ENCODE measurements at regions not wholly inside any gene's neighbourhood (a gene's known extent, or its start where the extent isn't known, plus 50 kb on each side); places are given as distances from the start of the nearest gene placed in this dataset.

GRCh38 chr6:68158256-68158655 is 476.8 kb upstream of the ADGRB3 start (continued):
- TF ChIP-seq FOXK2 (IDR thresholded peaks at IDR 0.05): no peak
- TF ChIP-seq, protein P1, sequence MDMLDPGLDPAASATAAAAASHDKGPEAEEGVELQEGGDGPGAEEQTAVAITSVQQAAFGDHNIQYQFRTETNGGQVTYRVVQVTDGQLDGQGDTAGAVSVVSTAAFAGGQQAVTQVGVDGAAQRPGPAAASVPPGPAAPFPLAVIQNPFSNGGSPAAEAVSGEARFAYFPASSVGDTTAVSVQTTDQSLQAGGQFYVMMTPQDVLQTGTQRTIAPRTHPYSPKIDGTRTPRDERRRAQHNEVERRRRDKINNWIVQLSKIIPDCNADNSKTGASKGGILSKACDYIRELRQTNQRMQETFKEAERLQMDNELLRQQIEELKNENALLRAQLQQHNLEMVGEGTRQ (IDR thresholded peaks at IDR 0.05; ENCODE audit: borderline replicate concordance, low read depth, low read length): no peak
- TF ChIP-seq EP300 (IDR thresholded peaks at IDR 0.05; ENCODE audit: borderline replicate concordance in 1 of 2, control insufficient read depth in 1 of 2, low read depth in 2 of 2, low read length in 2 of 2): peak; percentile 46 to 64; a peak in 2 of 4 replicates
- TF ChIP-seq MTA3 (IDR thresholded peaks at IDR 0.05; ENCODE audit: borderline replicate concordance, low read length): no peak
- TF ChIP-seq PAX5 (IDR thresholded peaks at IDR 0.05; ENCODE audit: borderline replicate concordance, low read depth, low read length): peak; percentile 52; the same call in 1 of the 2 replicates
- no peak for TF ChIP-seq ZBTB11 (CRISPR knock-in tag; IDR thresholded peaks at IDR 0.05)
- TF ChIP-seq ZNF207 (IDR thresholded peaks at IDR 0.05; ENCODE audit: borderline replicate concordance): no peak
- TF ChIP-seq ATF3 (IDR thresholded peaks at IDR 0.05; ENCODE audit: borderline replicate concordance, extremely low read depth, low read depth, low read length): no peak
- TF ChIP-seq CHD2 (IDR thresholded peaks at IDR 0.05; ENCODE audit: borderline replicate concordance, low read depth, low read length): no peak
- TF ChIP-seq FOS (IDR thresholded peaks at IDR 0.05; ENCODE audit: borderline replicate concordance, extremely low read depth, insufficient read length): no peak
- TF ChIP-seq MEF2B (IDR thresholded peaks at IDR 0.05; ENCODE audit: partially characterized antibody, poor library complexity, severe bottlenecking): peak; percentile 39
- TF ChIP-seq, protein P2, sequence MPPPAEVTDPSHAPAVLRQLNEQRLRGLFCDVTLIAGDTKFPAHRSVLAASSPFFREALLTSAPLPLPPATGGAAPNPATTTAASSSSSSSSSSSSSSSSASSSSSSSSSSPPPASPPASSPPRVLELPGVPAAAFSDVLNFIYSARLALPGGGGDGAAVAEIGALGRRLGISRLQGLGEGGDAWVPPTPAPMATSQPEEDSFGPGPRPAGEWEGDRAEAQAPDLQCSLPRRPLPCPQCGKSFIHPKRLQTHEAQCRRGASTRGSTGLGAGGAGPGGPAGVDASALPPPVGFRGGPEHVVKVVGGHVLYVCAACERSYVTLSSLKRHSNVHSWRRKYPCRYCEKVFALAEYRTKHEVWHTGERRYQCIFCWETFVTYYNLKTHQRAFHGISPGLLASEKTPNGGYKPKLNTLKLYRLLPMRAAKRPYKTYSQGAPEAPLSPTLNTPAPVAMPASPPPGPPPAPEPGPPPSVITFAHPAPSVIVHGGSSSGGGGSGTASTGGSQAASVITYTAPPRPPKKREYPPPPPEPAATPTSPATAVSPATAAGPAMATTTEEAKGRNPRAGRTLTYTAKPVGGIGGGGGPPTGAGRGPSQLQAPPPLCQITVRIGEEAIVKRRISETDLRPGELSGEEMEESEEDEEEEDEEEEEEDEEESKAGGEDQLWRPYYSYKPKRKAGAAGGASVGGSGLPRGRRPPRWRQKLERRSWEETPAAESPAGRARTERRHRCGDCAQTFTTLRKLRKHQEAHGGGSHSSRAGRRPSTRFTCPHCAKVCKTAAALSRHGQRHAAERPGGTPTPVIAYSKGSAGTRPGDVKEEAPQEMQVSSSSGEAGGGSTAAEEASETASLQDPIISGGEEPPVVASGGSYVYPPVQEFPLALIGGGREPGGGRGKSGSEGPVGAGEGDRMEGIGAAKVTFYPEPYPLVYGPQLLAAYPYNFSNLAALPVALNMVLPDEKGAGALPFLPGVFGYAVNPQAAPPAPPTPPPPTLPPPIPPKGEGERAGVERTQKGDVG (CRISPR knock-in tag; IDR thresholded peaks at IDR 0.05): no peak
- TF ChIP-seq DPF2 (IDR thresholded peaks at IDR 0.05): peak; percentile 68
- TF ChIP-seq TCF12 (IDR thresholded peaks at IDR 0.05; ENCODE audit: low read depth, low read length): no peak
- no peak for TF ChIP-seq ETV6 (conservative IDR thresholded peaks at IDR 0.05 in 1 of 2, IDR thresholded peaks at IDR 0.05 in 1 of 2; ENCODE audit: borderline replicate concordance in 1 of 2, low read depth in 1 of 2)
- no peak for TF ChIP-seq ZSCAN29 (IDR thresholded peaks at IDR 0.05)
- TF ChIP-seq RFX5 (IDR thresholded peaks at IDR 0.05; ENCODE audit: low read depth, low read length): no peak
- no peak for TF ChIP-seq CEBPB (IDR thresholded peaks at IDR 0.05; ENCODE audit: borderline replicate concordance in 1 of 2, low read depth in 2 of 2, low read length in 2 of 2)
- no peak for TF ChIP-seq YBX1 (IDR thresholded peaks at IDR 0.05)
- TF ChIP-seq, protein P3, sequence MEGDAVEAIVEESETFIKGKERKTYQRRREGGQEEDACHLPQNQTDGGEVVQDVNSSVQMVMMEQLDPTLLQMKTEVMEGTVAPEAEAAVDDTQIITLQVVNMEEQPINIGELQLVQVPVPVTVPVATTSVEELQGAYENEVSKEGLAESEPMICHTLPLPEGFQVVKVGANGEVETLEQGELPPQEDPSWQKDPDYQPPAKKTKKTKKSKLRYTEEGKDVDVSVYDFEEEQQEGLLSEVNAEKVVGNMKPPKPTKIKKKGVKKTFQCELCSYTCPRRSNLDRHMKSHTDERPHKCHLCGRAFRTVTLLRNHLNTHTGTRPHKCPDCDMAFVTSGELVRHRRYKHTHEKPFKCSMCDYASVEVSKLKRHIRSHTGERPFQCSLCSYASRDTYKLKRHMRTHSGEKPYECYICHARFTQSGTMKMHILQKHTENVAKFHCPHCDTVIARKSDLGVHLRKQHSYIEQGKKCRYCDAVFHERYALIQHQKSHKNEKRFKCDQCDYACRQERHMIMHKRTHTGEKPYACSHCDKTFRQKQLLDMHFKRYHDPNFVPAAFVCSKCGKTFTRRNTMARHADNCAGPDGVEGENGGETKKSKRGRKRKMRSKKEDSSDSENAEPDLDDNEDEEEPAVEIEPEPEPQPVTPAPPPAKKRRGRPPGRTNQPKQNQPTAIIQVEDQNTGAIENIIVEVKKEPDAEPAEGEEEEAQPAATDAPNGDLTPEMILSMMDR (IDR thresholded peaks at IDR 0.05 in 2 of 3, conservative IDR thresholded peaks at IDR 0.05 in 1 of 3; ENCODE audit: control insufficient read depth in 2 of 3, extremely low read depth in 1 of 3, insufficient read depth in 1 of 3, low read depth in 3 of 3, low read length in 3 of 3): no peak
- TF ChIP-seq ZZZ3 (IDR thresholded peaks at IDR 0.05; ENCODE audit: control insufficient read depth, insufficient read length, low read depth): no peak
